GM19455 (cell line): ENCODE measurements at regions not wholly inside any gene's neighbourhood (a gene's known extent, or its start where the extent isn't known, plus 50 kb on each side); places are given as distances from the start of the nearest gene placed in this dataset.
"Not testable (repeated sequence)": the region's sequence is repeated elsewhere in the genome, so short reads cannot be mapped to it uniquely, and the experiment has no call there.

Source experiments
- ATAC-seq: cut with Tn5 transposase; IDR thresholded peaks from one replicate; pipeline ENCODE4 v1.9.1; 2021; ENCODE audit not compliant: unreplicated experiment

DNA sequence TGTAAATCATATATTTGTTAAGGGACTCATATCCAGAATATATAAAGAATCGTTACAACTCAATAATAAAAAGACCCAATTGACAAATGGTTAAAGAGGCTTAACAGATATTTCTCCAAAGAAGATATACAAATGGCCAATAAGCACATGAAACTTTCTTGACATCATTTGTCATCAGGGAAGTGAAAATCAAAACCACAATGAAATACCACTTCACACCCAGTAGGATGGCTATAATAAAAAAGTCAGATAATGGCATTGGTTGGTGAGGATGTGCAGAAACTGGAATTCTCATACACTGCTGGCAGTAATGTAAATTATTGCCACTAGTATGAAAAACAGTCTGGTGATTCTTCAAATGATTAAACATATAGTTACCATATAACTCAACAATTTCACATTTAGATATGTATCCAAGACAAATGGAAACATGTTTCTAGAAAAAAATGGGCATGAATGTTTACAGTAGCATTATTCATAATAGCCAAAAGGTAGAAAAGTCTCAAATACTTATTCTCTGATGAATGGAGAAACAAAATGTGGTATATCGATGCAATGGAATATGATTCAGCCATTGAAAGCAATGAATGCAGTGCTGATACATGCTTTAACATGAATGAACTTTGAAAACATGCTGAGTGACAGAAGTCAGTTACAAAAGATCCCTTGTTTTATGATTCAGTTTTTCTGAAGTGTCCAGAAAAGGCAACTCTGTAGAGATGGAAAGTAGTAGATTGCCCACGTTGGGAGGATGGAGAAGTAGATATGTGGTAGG is 304.6 kb upstream of the ZEB2 start:
- no peak for ATAC-seq

DNA sequence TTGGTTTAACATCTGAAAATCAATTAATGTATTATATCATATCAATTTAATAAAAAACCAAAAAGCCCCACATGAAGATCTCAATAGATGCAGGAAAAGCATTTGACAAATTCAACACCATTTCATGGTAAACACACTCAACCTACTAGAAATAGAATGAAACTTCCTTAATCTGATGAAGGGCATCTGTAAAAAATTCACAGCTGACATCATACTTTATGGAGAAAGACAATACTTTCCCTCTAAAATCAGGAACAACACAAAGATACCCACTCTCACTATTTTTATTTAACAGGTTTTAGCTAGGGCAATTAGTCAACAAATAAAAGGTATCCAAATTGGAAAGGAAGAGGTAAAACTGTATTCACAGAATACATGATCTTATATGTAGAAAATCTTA is 303.0 kb upstream of the ZEB2 start:
- ATAC-seq: no peak

DNA sequence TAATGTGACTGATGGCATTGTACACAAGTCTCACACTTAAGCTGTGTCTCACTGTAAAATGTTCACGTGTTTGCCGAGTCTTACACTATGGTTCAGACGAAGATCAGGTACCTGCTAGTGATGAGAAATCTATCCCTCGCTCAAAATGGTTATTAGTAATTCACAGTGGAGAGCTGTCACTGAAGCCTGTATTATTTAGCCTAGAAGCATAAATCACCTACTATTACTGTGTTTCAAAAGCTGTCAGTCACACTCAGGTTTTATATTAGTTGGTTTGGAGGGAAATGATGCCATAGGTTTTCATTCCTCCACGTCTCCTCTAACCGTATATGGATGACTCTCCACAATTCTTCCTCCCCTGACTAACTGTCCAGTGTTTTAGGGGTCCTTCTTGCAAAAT is 292.4 kb upstream of the ZEB2 start:
- ATAC-seq: no peak

DNA sequence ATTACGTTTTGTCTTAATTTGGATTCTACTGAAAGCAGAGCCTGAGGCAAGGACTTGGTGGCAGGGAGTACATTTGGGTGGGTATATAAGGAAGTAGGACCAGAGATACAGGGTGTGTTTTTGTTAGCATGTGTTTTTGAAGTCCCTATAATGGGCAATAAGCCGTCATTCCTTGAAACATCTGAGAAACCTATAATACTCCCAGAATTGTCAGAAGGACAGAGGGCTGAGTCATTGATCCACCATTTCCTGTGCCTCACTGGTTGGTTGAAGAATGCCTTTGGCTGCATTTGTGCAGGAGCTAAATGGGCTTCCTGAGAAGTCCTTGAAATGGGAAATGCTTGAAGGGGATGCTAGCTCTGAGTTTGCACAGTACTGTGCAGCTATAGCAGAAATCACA is 281.8 kb upstream of the ZEB2 start:
- ATAC-seq: no peak

DNA sequence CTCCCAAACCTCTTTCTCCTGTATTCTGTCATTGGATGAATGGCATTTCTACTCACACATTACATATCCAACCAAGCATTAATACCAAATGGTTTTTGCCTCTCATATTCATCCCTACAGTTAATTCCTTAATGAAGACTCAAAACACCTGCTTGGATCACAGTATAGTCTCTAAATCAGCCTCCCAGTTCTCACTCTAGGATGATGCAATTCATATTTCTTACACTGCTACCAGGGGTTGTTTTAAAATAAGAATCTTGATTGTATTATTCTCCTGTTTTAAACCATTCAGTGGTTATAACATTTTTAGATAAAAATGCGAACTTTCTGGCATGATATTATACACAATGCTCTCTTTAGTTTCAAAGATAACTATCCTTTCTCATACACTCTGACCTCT is 281.4 kb upstream of the ZEB2 start:
- no peak for ATAC-seq

DNA sequence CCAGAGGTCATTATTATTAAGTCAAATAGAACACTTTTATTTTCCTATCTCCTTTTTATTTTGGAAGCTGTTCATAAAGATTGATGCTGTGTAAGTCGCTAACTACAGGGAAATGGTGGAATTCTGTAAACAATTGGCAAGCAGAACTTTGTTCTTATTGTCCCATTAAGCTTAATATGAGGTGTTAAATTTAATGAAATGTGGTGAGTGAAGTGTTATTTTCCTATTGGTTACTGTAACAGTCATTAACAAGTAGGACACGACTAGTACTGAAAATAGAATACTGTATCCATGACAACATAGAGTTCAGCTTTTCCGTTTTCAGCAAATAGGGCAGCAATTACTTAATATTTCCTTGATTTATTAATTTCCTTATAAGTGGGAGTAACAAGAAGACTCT is 279.1 kb upstream of the ZEB2 start:
- no peak for ATAC-seq

DNA sequence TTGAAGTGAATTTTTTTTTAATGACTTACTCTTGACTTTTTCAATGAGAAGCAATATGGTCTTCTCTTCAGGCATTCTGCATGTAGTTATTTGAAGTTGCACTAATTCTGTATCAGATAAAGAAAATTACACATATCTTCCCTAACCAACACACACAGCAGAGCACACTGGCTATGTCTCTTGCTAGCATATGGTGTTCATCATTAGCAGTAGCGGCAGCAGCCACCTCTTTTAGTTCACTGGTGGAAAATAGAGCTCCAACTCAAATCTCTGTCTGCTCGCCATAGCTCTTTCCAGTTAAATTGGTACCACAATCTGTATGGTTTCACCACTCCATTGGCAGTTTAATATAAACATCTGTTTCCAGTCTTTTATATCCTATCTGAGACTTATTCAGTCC is 278.1 kb upstream of the ZEB2 start:
- ATAC-seq: no peak

DNA sequence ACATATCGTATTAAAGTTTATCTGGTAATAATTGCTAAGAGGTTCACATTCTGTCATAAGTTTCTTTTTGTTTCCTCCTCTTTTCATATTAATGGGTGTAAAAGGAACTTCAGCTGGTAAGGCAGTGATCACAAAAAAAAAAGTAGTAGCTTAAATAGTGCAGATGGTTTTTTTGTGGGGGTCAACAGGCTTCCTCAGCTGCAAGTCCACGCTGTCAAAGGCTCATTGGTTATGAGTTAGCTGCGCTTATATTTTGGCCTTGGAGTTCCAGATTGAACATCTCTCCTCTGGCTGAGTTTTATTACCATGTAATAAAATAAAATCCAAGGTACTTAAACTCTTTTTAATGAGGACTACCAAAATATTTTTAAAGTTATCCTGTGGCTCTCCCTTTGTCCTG is 277.0 kb upstream of the ZEB2 start:
- ATAC-seq: no peak

DNA sequence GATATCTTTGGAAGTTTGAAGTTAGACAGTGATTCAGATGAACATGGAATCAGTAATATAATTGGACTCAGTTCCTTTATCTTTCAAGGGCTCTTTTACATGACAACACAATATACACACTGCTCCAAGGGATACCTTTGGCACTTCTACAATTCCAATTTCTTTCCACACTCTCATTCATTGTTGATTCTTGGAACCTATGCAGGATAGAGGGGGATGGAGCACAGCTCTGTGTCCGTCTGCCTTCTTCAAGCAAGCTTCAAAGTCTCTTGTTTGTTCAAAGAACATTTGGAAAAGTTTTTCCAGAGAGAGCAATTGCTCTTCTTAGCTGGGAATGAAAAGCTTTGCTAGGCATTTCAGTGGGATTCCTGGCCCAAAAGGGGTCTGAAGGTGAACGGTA is 276.2 kb upstream of the ZEB2 start:
- ATAC-seq: no peak

DNA sequence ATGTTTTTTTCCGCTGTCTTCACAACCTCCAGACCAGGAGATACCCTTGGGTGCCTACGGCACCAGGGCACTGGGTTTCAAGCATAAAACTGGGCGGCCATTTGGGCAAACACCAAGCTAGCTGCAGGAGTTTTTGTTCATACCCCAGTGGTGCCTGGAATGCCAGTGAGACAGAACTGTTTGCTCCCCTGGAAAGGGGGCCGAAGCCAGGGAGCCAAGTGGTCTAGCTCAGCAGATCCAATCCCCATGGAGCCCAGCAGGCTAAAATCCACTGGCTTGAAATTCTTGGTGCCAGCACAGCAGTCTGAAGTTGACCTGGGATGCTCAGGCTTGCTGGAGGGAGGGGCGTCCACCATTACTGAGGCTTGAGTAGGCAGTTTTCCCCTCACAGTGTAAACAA is 265.3 kb upstream of the ZEB2 start:
- ATAC-seq: no peak

DNA sequence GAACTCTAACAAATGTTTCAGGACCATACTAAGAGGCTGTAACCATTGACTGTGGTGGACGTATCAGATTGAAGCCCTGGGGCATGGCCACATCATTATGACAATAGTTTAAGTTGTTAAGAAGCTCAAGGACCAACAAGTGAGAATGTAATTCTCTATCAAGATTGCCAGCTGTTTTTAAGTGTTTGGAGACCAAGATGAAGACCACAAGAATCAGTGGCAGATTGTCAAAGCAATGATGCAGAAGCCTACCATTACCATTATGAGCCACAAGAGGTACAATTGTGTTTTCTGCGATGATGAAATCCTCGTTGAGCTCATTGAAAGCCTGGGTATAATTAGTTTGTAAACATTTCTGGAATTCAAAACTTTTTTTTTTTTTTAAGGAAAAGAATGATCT is 261.1 kb upstream of the ZEB2 start:
- no peak for ATAC-seq

DNA sequence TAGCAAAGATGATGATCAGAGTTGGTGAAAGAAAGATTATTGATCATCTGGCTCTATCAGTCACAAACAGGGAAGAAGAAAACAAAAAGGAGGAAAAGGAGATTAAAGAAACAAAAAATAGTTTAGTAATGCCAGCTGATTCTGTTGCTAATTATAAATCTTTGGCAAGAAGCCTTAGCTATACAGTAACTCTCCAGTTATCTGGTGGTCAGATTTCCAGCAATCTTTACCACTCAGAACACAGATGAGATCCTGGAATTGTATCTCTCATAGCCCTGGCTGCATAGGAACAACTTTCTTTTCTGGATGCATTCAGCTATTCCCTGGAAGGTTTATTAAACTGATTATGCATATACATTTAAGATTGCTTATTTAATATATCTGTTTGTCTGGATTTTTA is 256.8 kb upstream of the ZEB2 start:
- ATAC-seq: no peak

DNA sequence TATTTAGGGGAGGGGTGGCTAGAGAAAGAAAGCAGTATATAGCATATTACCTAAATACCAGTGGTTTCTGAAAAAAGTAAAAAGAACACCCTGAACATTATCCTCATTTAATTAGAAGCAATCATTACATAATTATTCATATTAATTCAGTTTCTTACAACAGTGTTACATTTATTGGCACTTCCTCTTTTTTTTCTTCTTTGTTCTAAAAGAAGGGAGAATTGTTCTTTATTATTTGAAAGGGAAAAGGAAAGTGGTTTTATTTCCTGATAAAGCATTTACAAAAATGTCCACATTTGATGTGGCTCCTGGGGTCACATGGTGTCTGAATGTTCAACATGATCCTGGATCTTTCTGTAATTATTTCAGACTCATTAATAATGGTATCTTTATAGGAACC is 254.9 kb upstream of the ZEB2 start:
- ATAC-seq: no peak

DNA sequence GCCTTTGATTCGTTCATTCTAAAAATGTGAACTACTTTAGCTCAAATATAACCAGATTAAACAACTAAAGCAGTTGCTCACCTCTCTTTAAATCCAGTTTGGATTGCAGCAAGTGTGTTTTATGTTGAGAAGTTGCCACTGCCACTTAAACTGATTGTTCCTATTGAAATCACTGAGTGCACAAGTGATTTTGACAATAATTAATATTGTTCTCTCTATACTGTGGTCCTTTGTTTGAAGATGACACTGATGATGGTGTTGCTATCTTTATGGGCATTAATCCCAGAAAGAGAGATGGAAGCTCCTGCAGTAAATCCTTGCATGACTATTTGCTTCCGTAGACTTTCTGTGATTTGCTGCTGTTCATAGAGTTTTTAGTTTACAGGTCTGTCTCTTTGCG is 251.4 kb upstream of the ZEB2 start:
- ATAC-seq: no peak

DNA sequence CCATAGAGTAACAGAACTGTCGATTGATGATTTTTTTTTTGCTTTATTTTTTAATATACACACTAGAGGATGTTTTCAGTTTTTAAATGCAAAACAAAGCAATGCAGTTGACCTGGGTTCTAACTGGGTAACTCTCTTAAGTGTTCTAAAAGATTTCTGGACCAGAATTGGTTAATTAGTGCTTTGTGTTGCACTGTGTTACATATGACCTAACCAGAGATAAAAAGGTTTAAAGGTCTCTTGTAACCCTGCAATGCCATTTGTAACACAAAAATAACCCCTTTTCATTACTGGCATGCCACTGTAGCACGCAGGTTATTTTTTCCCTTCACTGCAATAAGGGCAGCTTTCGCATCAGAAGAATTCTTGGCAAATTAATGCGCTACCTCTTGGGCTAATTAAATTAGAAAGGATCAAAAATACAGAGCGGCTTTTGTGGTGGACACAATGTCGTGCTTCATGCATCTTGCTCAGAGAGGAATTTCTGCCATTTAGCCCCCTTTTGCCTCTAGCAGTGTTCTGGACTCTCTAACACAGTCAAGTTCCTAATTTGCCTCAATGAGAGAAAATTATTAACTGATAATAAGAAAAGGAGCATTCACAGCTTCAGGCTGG is 250.8 kb upstream of the ZEB2 start:
- no peak for ATAC-seq

DNA sequence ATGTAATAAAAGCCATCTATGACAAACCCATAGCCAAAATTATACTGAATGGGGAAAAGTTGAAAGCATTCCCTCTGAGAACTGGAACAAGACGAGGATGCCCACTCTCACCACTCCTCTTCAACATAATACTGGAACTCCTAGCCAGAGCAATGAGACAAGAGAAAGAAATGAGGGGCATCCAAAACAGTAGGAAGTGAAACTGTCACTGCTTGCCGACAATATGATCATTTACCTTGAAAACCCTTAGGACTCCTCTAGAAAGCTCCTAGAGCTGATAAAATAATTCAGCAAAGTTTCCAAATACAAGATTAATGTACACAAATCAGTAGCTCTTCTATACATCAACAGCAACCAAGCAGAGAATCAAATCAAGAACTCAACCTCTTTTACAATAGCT is 241.0 kb upstream of the ZEB2 start:
- ATAC-seq: not testable (repeated sequence)

DNA sequence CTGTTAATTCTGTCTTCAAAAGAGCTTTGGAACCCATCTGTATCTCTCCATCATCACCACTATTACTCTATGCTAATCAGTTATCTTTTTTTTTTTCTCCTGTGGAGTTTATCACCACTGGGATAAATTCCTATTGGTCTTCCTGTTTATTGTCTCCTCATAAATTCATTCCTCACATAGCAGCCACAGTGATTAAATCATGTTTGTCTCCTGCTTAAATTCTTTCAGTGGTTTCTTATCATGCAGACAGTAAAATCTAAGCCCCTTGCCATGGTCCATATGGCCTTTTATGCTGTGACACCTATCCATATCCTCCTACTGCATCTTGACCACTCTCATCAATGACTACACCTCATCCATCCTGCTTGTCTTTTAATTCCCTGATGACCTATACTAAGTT is 239.8 kb upstream of the ZEB2 start:
- no peak for ATAC-seq

DNA sequence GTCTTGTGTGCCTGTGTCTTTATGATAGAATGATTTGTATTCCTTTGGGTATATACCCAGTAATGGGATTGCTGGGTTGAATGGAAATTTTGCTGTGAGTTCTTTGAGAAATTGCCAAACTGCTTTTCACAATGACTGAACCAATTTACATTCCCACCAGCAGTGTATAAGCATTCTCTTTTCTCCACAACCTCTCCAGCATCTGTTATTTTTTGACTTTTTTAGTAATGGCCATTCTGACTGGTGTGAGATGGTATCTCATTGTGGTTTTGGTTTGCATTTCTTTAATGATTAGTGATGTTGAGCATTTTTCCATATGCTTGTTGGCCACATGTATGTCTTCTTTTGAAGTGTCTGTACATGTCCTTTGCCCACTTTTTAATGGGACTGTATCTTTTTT is 238.3 kb upstream of the ZEB2 start:
- not testable (repeated sequence) for ATAC-seq

DNA sequence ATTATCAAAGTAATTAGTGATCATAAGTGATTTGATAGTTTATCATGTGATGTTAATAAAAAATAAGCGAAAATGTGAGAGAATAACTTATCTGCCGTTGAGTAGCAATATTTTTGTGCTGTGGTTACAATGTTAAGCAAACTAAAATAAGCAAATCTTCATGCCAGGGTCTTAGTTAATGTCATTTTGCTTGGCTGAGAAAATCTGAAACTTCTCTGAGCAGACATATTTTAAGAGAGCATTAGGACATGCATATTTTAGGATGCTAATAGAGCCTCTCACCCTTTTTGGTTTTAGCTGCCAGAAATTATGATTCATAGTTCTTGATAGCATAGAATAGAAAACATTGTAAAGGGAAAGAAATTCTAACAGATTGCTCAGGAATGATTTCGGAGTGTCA is 233.5 kb upstream of the ZEB2 start:
- ATAC-seq: no peak

DNA sequence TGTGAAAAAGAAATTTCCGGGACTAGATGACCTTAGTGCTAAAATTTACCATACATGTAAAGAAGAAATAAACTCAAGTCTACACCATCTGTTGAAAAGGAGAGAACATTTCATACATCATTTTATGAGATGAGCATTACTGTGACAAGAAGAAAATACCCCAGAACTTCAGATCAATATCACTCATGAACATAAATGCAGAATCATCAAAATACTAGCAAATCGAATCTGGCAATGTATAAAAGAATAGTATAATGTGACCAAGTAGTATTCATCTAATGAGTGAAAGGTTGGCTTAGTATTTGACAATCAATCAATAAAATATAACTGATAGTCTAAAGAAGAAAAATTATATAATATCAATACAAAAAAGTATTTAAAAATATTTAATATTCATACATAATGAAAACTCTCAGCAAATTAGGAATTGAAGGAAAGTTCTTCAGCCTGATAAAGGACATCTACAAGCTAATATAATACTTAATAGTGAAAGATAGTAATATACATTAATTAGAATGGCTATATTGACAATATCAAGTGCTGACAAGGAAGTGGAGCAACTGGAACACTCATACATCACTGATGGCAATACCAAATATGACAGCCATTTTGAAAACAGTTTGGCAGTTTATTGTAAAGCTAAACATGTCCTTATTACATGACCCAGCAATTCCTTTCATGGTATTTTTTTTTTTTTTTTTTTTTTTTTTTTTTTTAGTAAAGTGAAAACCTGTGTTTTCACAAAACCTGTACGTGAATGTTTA is 231.4 kb upstream of the ZEB2 start:
- no peak for ATAC-seq

DNA sequence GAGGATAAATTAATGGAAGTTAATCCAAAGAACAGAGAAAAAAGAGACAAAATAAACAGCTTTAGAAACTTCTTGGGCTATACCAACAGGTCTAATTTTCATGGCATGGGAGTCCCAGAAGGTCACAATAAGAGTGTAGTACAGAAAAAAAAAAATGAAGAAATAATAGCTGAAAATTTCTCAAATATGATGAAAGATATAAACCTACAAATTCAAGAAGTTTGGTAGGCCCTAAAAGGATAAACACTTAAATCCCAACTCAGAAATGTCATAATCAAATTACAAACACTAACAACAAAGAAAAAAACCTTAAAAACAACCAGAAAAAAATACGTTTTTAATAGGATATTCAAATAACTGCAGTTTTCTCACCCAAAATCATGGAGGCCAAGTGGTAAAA is 229.3 kb upstream of the ZEB2 start:
- ATAC-seq: no peak

DNA sequence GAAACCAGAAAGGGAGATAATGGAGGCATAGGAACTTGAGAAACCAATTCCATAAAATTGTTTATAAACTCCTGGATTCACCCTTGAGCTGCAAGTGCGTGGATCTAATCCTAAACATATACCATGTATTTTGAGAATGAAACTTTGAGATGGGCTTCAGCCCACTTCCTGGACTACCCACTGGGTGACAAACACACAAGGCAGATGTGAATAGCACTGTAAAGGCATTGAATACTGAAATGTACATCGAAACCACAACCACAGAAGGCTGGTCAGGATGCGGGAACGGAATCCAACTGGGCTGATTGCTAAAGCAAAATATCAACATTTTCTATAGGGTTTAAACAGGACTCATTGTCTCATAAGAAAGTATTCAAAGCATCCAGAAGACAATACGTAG is 228.5 kb upstream of the ZEB2 start:
- ATAC-seq: no peak
